ENCODE measurements at regions not wholly inside any gene's neighbourhood (a gene's known extent, or its start where the extent isn't known, plus 50 kb on each side); places are given as distances from the start of the nearest gene placed in this dataset.

- Histone ChIP-seq H3F3A (ENCODE audit: insufficient read depth, low read depth) (no peaks in the 10 kb centered on the region), H3K79me2 (ENCODE audit: low read depth) (no peaks in the 10 kb centered on the region), H3K27ac (no peak overlapping the region), H3K4me3 (no peak overlapping the region), H3K9me2 (ENCODE audit: insufficient read depth) (no peaks in the 10 kb centered on the region), H2AFZ (no peak overlapping the region), H3K27me3 (ENCODE audit: insufficient read depth, low read depth) (peaks cover 92% of the 10 kb centered on the region), H3K9me3 (ENCODE audit: insufficient read depth, low read depth) (no peaks in the 10 kb centered on the region), H4K20me1 (ENCODE audit: insufficient read depth) (no peaks in the 10 kb centered on the region), H3K4me2 (no peak overlapping the region), H3K36me3 (ENCODE audit: low read depth) (no peaks in the 10 kb centered on the region), H3K4me1 (replicated peaks; ENCODE audit: insufficient read depth) (no peaks in the 10 kb centered on the region)
- no peak for TF ChIP-seq CTCF (conservative IDR thresholded peaks at IDR 0.05)
- TF ChIP-seq EZH2 (IDR thresholded peaks at IDR 0.05; ENCODE audit: low read depth) = no peak
- CTCF ChIA-PET = no interaction called here
- no TSS peak for BruUV-seq (replicated peaks)
- intact Hi-C loops (cut with micrococcal nuclease; ENCODE audit: unreplicated experiment) = no loop called here
- no peak for DNase-seq
- POLR2A ChIA-PET (ENCODE audit: unreplicated experiment) = no interaction called here
Observed at GRCh38 chr5:176180781-176181180, 57.4 kb upstream of the SIMC1 start.

GRCh38 chr5:176181271-176181855, 56.9 kb upstream of the SIMC1 start:
- ChIA-PET POLR2A (ENCODE audit: unreplicated experiment) (no interaction called here), CTCF (no interaction called here)
- no peaks in the 10 kb centered on the region for H3K36me3 ChIP-seq (ENCODE audit: low read depth)
- no peaks in the 10 kb centered on the region for H3F3A ChIP-seq (ENCODE audit: insufficient read depth, low read depth)
- no peak for DNase-seq
- BruUV-seq (replicated peaks) = no TSS peak
- H3K9me2 ChIP-seq (ENCODE audit: insufficient read depth) = no peaks in the 10 kb centered on the region
- H3K27me3 ChIP-seq (ENCODE audit: insufficient read depth, low read depth) = peaks cover 92% of the 10 kb centered on the region
- H3K4me2 ChIP-seq = no peak overlapping the region
- H3K79me2 ChIP-seq (ENCODE audit: low read depth) = no peaks in the 10 kb centered on the region
- H2AFZ ChIP-seq = no peak overlapping the region
- H3K4me1 ChIP-seq (replicated peaks; ENCODE audit: insufficient read depth) = no peaks in the 10 kb centered on the region
- no peak overlapping the region for H3K27ac ChIP-seq
- no peaks in the 10 kb centered on the region for H4K20me1 ChIP-seq (ENCODE audit: insufficient read depth)
- no peak overlapping the region for H3K4me3 ChIP-seq
- no peaks in the 10 kb centered on the region for H3K9me3 ChIP-seq (ENCODE audit: insufficient read depth, low read depth)
- intact Hi-C loops (cut with micrococcal nuclease; ENCODE audit: unreplicated experiment) = no loop called here
- no peak for TF ChIP-seq EZH2 (IDR thresholded peaks at IDR 0.05; ENCODE audit: low read depth)
- no peak for TF ChIP-seq CTCF (conservative IDR thresholded peaks at IDR 0.05)

- no TSS peak for BruUV-seq (replicated peaks)
- Histone ChIP-seq H3K27ac (no peak overlapping the region), H4K20me1 (ENCODE audit: insufficient read depth) (no peaks in the 10 kb centered on the region), H3F3A (ENCODE audit: insufficient read depth, low read depth) (no peaks in the 10 kb centered on the region), H2AFZ (no peak overlapping the region), H3K4me3 (no peak overlapping the region), H3K4me2 (no peak overlapping the region), H3K9me3 (ENCODE audit: insufficient read depth, low read depth) (no peaks in the 10 kb centered on the region), H3K9me2 (ENCODE audit: insufficient read depth) (no peaks in the 10 kb centered on the region), H3K4me1 (replicated peaks; ENCODE audit: insufficient read depth) (no peaks in the 10 kb centered on the region), H3K36me3 (ENCODE audit: low read depth) (no peaks in the 10 kb centered on the region), H3K27me3 (ENCODE audit: insufficient read depth, low read depth) (peaks cover 74% of the 10 kb centered on the region), H3K79me2 (ENCODE audit: low read depth) (no peaks in the 10 kb centered on the region)
- TF ChIP-seq CTCF (conservative IDR thresholded peaks at IDR 0.05) (no peak), EZH2 (IDR thresholded peaks at IDR 0.05; ENCODE audit: low read depth) (no peak)
- ChIA-PET CTCF (no interaction called here), POLR2A (ENCODE audit: unreplicated experiment) (no interaction called here)
- intact Hi-C loops (cut with micrococcal nuclease; ENCODE audit: unreplicated experiment) = no loop called here
- no peak for DNase-seq
Observed at GRCh38 chr5:176183321-176184074, 54.7 kb upstream of the SIMC1 start.

Measured in PC-9 (cell line).